Keratinocyte (primary cell): ENCODE measurements at regions not wholly inside any gene's neighbourhood (a gene's known extent, or its start where the extent isn't known, plus 50 kb on each side); places are given as distances from the start of the nearest gene placed in this dataset.

ENCODE experiments used
- DNase-seq: peaks from one replicate; pipeline ENCODE4 v3.0.0-alpha.2; 2011; ENCODE audit warnings: low read depth, missing footprints, low spot score
- FAIRE-seq: peaks from 2 replicates; lab custom pipeline; 2011; peaks lifted over from hg19 to GRCh38; lab: Jason Lieb, UNC
- H2AFZ ChIP-seq: 2 replicates; pipeline ENCODE4 v1.6.0; 2012; ENCODE audit warnings: low read length, control low read depth, inconsistent platforms; ENCODE audit not compliant: control insufficient read depth
- H3K27ac ChIP-seq: 2 replicates; pipeline ENCODE4 v1.5.1; 2011; ENCODE audit warnings: low read length; ENCODE audit not compliant: control insufficient read depth, insufficient read depth
- H3K27me3 ChIP-seq: 3 replicates; pipeline ENCODE4 v1.6.0; 2011; ENCODE audit warnings: low read length; ENCODE audit not compliant: control insufficient read depth, insufficient read depth; ENCODE audit errors: extremely low read depth
- H3K36me3 ChIP-seq, 2 experiments: 2 replicates in 1 of 2; 3 replicates in 1 of 2; pipeline ENCODE4 v1.5.1; 2011; ENCODE audit warnings: low read length in 2 of 2, mild to moderate bottlenecking in 1 of 2; ENCODE audit not compliant: control insufficient read depth in 2 of 2, insufficient read depth in 2 of 2; ENCODE audit errors: extremely low read depth in 1 of 2
- H3K4me1 ChIP-seq: 3 replicates; pipeline ENCODE4 v1.5.1; 2011; ENCODE audit warnings: low read length; ENCODE audit not compliant: control insufficient read depth, insufficient read depth; ENCODE audit errors: extremely low read depth
- H3K4me2 ChIP-seq: 3 replicates; pipeline ENCODE4 v1.6.0; 2011; ENCODE audit warnings: low read depth, low read length; ENCODE audit not compliant: control insufficient read depth, insufficient read depth; ENCODE audit errors: extremely low read depth
- H3K4me3 ChIP-seq, 3 experiments: fragments of 200-600 bp in 1 of 3; sonication (generic) in 1 of 3; 2 replicates in 2 of 3; 3 replicates in 1 of 3; pipeline ENCODE4 v1.5.1; 2011 to 2016; ENCODE audit warnings: low read length in 3 of 3, mild to moderate bottlenecking in 3 of 3, control low read depth in 2 of 3, inconsistent platforms in 1 of 3, low read depth in 1 of 3, mixed read lengths in 1 of 3, mixed run types in 1 of 3, moderate library complexity in 1 of 3; ENCODE audit not compliant: control insufficient read depth in 2 of 3, insufficient read depth in 2 of 3; ENCODE audit errors: extremely low read depth in 1 of 3
- H3K79me2 ChIP-seq: 2 replicates; pipeline ENCODE4 v1.6.0; 2012; ENCODE audit warnings: low read length; ENCODE audit not compliant: control insufficient read depth, insufficient read depth
- H3K9ac ChIP-seq: 3 replicates; pipeline ENCODE4 v1.6.0; 2011; ENCODE audit warnings: low read length; ENCODE audit not compliant: control insufficient read depth, insufficient read depth; ENCODE audit errors: extremely low read depth
- H3K9me1 ChIP-seq: 3 replicates; pipeline ENCODE4 v1.6.0; 2011; ENCODE audit warnings: low read length; ENCODE audit not compliant: control insufficient read depth, insufficient read depth; ENCODE audit errors: extremely low read depth
- H3K9me3 ChIP-seq: 2 replicates; pipeline ENCODE4 v1.5.1; 2012; ENCODE audit warnings: low read depth, low read length; ENCODE audit not compliant: control insufficient read depth
- H4K20me1 ChIP-seq: 3 replicates; pipeline ENCODE4 v1.6.0; 2011; ENCODE audit warnings: low read length; ENCODE audit not compliant: control insufficient read depth, insufficient read depth; ENCODE audit errors: extremely low read depth
- EZH2 ChIP-seq: IDR thresholded peaks from one replicate; pipeline ENCODE4 v1.6.1; 2012; ENCODE audit warnings: inconsistent platforms, mild to moderate bottlenecking, low read length, moderate library complexity
- dilution Hi-C: fragments of 300-500 bp; cut with MboI; formaldehyde crosslinking; loops from one replicate; pipeline ENCODE4 v1.7.0; 2020; ENCODE audit warnings: low sequenced_read_pairs; ENCODE audit not compliant: extremely low pct_ligation_motif_present
- TF ChIP-seq, protein P1 (sequence below), 3 experiments: IDR thresholded peaks in 1 of 3; conservative IDR thresholded peaks in 1 of 3; optimal IDR thresholded peaks in 1 of 3; 2 replicates in 2 of 3; 3 replicates in 1 of 3; pipeline versions ENCODE3 to v1.5.1; 2011; ENCODE audit warnings: low read length in 3 of 3, mild to moderate bottlenecking in 3 of 3, moderate library complexity in 2 of 3, control low read depth in 1 of 3, inconsistent platforms in 1 of 3; ENCODE audit not compliant: insufficient read depth in 2 of 3; ENCODE audit errors: extremely low read depth in 1 of 3

DNA sequence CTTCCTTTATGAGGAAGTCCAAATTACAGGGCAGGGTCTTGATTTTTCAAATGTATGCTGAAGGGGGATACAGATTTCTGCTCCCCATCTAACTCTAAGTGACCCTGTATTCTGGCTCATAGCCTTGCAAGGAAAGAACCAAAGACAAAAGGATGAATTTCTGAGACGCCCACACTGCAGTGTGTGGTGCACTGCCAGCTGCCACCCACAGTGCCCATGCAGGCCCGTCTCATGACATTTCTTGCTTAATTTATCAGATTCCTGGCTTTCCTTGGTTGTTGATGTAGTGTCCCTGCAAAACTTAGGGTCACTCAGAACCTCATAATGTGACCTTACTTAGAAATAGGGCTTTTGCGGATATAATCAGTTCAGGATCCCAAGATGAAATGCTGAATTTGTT is 68.0 kb downstream of the CBLN4 start:
- H2AFZ ChIP-seq = no peak overlapping the region
- no peak overlapping the region for H3K4me3 ChIP-seq
- H3K9ac ChIP-seq = no peak overlapping the region
- peaks cover 3% of the 10 kb centered on the region for H3K27me3 ChIP-seq
- H3K9me1 ChIP-seq = no peaks in the 10 kb centered on the region
- no peak overlapping the region for H3K4me2 ChIP-seq
- DNase-seq (no peak), FAIRE-seq (no peak)
- H3K9me3 ChIP-seq = no peaks in the 10 kb centered on the region
- H4K20me1 ChIP-seq = no peaks in the 10 kb centered on the region
- H3K79me2 ChIP-seq = no peaks in the 10 kb centered on the region
- TF ChIP-seq EZH2 = no peak
- TF ChIP-seq, protein P1, sequence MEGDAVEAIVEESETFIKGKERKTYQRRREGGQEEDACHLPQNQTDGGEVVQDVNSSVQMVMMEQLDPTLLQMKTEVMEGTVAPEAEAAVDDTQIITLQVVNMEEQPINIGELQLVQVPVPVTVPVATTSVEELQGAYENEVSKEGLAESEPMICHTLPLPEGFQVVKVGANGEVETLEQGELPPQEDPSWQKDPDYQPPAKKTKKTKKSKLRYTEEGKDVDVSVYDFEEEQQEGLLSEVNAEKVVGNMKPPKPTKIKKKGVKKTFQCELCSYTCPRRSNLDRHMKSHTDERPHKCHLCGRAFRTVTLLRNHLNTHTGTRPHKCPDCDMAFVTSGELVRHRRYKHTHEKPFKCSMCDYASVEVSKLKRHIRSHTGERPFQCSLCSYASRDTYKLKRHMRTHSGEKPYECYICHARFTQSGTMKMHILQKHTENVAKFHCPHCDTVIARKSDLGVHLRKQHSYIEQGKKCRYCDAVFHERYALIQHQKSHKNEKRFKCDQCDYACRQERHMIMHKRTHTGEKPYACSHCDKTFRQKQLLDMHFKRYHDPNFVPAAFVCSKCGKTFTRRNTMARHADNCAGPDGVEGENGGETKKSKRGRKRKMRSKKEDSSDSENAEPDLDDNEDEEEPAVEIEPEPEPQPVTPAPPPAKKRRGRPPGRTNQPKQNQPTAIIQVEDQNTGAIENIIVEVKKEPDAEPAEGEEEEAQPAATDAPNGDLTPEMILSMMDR (optimal IDR thresholded peaks at IDR 0.05 in 1 of 3, IDR thresholded peaks at IDR 0.05 in 1 of 3, conservative IDR thresholded peaks at IDR 0.05 in 1 of 3; ENCODE audit: extremely low read depth in 1 of 3, insufficient read depth in 2 of 3, low read length in 3 of 3) = no peak
- no peaks in the 10 kb centered on the region for H3K36me3 ChIP-seq
- no peaks in the 10 kb centered on the region for H3K4me1 ChIP-seq
- no peak overlapping the region for H3K27ac ChIP-seq
- dilution Hi-C loops = no loop called here

DNA sequence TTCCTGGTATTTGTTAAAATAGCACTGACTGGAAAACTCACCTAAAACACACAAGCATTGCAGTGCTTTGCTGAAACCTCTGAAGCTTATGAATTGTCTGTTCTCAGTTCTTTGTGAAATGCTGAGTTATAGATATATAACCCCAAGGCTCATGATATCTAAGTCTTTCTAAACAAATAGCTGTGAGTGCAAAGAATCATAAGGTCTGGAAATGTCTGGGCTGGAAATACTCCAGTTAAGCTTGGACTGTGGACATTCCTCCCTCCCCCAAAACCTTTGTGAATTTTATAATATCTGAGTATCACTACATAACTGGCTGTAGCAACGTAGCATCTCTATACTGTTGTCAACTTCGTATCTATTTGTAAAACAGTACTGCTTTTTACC is 69.1 kb downstream of the CBLN4 start:
- H3K9me1 ChIP-seq = no peaks in the 10 kb centered on the region
- DNase-seq = no peak
- TF ChIP-seq, protein P1 (optimal IDR thresholded peaks at IDR 0.05 in 1 of 3, IDR thresholded peaks at IDR 0.05 in 1 of 3, conservative IDR thresholded peaks at IDR 0.05 in 1 of 3; ENCODE audit: extremely low read depth in 1 of 3, insufficient read depth in 2 of 3, low read length in 3 of 3) = no peak
- TF ChIP-seq EZH2 = no peak
- no peaks in the 10 kb centered on the region for H4K20me1 ChIP-seq
- FAIRE-seq = no peak
- dilution Hi-C loops = no loop called here
- no peaks in the 10 kb centered on the region for H3K9me3 ChIP-seq
- H3K27me3 ChIP-seq = peaks cover 3% of the 10 kb centered on the region
- no peak overlapping the region for H3K4me3 ChIP-seq
- H3K36me3 ChIP-seq = no peaks in the 10 kb centered on the region
- no peak overlapping the region for H3K4me2 ChIP-seq
- H2AFZ ChIP-seq = no peak overlapping the region
- no peak overlapping the region for H3K27ac ChIP-seq
- H3K4me1 ChIP-seq = no peaks in the 10 kb centered on the region
- H3K79me2 ChIP-seq = no peaks in the 10 kb centered on the region
- H3K9ac ChIP-seq = no peak overlapping the region
